RWPE2 (cell line): ENCODE measurements at regions not wholly inside any gene's neighbourhood (a gene's known extent, or its start where the extent isn't known, plus 50 kb on each side); places are given as distances from the start of the nearest gene placed in this dataset.
"Not testable (repeated sequence)": the region's sequence is repeated elsewhere in the genome, so short reads cannot be mapped to it uniquely, and the experiment has no call there.

Source experiments
- ATAC-seq: fragments of 200-7000 bp; cut with Tn5 transposase; 3 replicates; pipeline ENCODE4 v1.9.1; 2021; ENCODE audit warnings: low read depth
- DNase-seq: peaks from one replicate; pipeline ENCODE4 v3.0.0-alpha.2; 2020; ENCODE audit warnings: low spot score
- H3K27ac ChIP-seq: fragments of 450-650 bp; 2 replicates; pipeline ENCODE4 v1.5.1; 2017; ENCODE audit warnings: mild to moderate bottlenecking; ENCODE audit not compliant: poor library complexity, severe bottlenecking
- H3K27me3 ChIP-seq: fragments of 250-450 bp; sonication (Bioruptor Pico); 2 replicates; pipeline ENCODE4 v1.5.1; 2021; ENCODE audit warnings: mild to moderate bottlenecking, moderate library complexity; ENCODE audit not compliant: insufficient read depth, poor library complexity, severe bottlenecking
- H3K36me3 ChIP-seq: fragments of 250-450 bp; sonication (Bioruptor Pico); 2 replicates; pipeline ENCODE4 v1.5.1; 2020; ENCODE audit warnings: low read depth, mild to moderate bottlenecking, moderate library complexity
- H3K4me1 ChIP-seq: fragments of 250-450 bp; sonication (Bioruptor Pico); 2 replicates; pipeline ENCODE4 v1.5.1; 2021; ENCODE audit warnings: mild to moderate bottlenecking, moderate library complexity; ENCODE audit not compliant: insufficient read depth, poor library complexity, severe bottlenecking
- H3K4me3 ChIP-seq: fragments of 250-450 bp; sonication (Bioruptor Pico); 2 replicates; pipeline ENCODE4 v1.5.1; 2021; ENCODE audit warnings: mild to moderate bottlenecking, moderate library complexity; ENCODE audit not compliant: severe bottlenecking
- H3K9me3 ChIP-seq: fragments of 250-450 bp; sonication (Bioruptor Pico); 2 replicates; pipeline ENCODE4 v1.5.1; 2021; ENCODE audit warnings: mild to moderate bottlenecking, moderate library complexity; ENCODE audit not compliant: severe bottlenecking
- TF ChIP-seq, protein P1 (sequence below): fragments of 450-650 bp; IDR thresholded peaks from one replicate; pipeline ENCODE4 v1.5.1; 2017; ENCODE audit warnings: mild to moderate bottlenecking, moderate library complexity; ENCODE audit not compliant: poor library complexity, severe bottlenecking

DNA sequence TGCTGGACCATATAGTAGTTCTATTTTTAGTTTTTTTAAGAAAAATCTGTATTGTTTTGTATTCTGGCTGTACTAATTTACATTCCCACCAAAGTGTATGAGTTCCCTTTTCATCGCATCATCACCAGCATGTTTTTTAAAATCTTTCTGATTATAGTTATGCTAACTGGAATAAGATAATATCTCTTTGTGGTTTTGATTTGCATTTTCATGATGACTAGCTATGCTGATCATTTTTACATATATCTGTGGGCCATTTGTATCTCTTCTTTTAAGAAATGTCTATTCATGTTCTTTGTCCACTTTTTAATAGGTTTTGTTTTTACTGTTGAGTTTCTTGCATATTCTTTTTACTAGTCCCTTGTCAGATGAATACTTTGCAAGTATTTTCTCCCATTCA, 238.0 kb downstream of the FBXO4 start:
- Histone ChIP-seq H3K4me3 (no peak overlapping the region), H3K27me3 (peaks cover 4% of the 10 kb centered on the region), H3K4me1 (no peaks in the 10 kb centered on the region), H3K9me3 (no peaks in the 10 kb centered on the region), H3K27ac (no peak overlapping the region), H3K36me3 (no peaks in the 10 kb centered on the region)
- DNase-seq (no peak), ATAC-seq (no peak)
- TF ChIP-seq, protein P1, sequence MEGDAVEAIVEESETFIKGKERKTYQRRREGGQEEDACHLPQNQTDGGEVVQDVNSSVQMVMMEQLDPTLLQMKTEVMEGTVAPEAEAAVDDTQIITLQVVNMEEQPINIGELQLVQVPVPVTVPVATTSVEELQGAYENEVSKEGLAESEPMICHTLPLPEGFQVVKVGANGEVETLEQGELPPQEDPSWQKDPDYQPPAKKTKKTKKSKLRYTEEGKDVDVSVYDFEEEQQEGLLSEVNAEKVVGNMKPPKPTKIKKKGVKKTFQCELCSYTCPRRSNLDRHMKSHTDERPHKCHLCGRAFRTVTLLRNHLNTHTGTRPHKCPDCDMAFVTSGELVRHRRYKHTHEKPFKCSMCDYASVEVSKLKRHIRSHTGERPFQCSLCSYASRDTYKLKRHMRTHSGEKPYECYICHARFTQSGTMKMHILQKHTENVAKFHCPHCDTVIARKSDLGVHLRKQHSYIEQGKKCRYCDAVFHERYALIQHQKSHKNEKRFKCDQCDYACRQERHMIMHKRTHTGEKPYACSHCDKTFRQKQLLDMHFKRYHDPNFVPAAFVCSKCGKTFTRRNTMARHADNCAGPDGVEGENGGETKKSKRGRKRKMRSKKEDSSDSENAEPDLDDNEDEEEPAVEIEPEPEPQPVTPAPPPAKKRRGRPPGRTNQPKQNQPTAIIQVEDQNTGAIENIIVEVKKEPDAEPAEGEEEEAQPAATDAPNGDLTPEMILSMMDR: no peak

DNA sequence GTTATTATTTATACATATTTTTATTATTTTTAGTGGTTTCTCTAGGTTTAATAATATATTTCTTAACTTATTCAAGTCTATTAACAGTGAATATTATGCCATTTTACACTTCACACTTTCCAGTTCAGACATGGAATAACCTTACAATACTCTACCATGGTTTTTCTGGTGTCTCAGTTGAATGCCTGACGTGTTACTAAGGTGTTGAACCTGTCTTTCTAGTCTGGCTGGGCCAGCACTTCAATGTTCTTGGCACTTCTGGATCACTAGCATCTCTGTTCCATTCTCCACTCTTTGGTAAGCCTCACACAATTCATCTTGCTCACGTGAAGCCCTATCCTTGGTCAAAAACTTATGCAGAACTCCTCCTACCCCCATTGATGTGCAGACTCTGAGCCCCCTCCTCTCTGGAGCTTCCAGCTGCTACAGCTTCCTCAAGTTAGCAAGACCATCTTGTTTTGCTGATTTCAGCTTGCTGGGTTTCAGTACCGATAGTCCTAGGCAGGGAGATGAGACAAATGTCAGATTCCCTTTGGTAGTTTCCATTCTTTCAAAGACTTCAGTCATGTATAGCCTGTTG, 243.1 kb downstream of the FBXO4 start:
- Histone ChIP-seq H3K9me3 (no peaks in the 10 kb centered on the region), H3K36me3 (no peaks in the 10 kb centered on the region), H3K4me3 (no peak overlapping the region), H3K4me1 (no peaks in the 10 kb centered on the region), H3K27ac (no peak overlapping the region), H3K27me3 (peaks cover 4% of the 10 kb centered on the region)
- TF ChIP-seq, protein P1: no peak
- ATAC-seq: no peak
- no peak for DNase-seq

DNA sequence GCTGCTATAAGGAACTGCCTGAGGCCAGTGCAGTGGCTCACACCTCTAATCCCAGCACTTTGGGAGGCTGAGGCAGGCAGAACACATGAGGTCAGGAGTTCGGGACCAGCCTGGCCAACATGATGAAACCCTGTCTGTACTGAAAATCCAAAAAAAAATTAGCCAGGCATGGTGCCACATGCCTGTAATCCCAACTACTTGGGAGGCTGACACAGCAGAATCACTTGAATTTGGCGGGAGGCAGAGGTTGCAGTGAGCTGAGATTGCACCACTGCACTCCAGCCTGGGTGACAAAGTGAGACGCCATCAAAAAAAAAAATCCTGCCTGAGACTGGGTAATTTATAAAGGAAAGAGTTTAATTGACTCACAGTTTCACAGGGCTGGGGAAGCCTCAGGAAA, 247.1 kb upstream of the GHR start:
- H3K4me3 ChIP-seq, ATAC-seq, H3K27me3 ChIP-seq, H3K27ac ChIP-seq, H3K36me3 ChIP-seq, DNase-seq, H3K9me3 ChIP-seq, H3K4me1 ChIP-seq: not testable (repeated sequence)

DNA sequence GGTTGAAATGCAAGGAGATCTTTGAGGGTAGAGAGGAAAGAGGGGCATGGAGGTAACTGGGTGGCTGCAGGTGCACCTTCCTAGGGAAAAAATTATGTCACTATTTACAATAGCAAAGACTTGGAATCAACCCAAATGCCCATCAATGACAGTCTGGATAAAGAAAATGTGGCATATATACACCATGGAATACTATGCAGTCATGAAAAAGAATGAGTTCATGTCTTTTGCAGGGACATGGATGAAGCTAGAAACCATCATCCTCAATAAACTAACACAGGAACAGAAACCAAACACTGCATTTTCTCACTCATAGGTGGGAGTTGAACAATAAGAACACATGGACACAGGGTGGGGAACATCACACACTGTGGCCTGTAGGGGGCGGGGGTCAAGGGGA, 243.4 kb upstream of the GHR start:
- DNase-seq: not testable (repeated sequence)

DNA sequence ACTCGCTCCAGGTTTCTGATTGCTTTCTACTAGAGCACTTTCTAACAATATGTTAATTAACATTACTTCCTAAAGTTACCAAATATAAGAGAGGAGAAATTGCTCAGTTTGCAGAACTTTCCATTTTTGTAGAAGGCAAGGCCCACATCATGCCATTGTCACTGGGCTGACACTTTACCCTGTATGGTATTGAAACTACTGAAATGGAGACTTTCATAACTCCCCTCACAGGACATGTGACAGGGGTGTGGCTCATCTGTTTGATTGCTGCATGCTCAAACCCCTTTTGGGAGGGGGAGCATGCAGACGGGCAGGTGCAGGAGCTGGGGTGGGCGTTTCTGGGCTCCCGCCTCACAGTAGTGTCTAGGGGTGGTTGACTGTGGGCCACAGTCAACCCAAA, 206.3 kb upstream of the GHR start:
- Histone ChIP-seq H3K27me3 (peaks cover 4% of the 10 kb centered on the region), H3K4me3 (no peak overlapping the region), H3K9me3 (peaks cover 2% of the 10 kb centered on the region), H3K27ac (no peak overlapping the region), H3K4me1 (no peaks in the 10 kb centered on the region), H3K36me3 (no peaks in the 10 kb centered on the region)
- DNase-seq: no peak
- TF ChIP-seq, protein P1: no peak
- ATAC-seq: no peak

More for the DNA sequence above, 243.4 kb upstream of the GHR start:
- ATAC-seq, H3K27me3 ChIP-seq, H3K9me3 ChIP-seq, H3K36me3 ChIP-seq, H3K4me3 ChIP-seq, H3K4me1 ChIP-seq, H3K27ac ChIP-seq: not testable (repeated sequence)

DNA sequence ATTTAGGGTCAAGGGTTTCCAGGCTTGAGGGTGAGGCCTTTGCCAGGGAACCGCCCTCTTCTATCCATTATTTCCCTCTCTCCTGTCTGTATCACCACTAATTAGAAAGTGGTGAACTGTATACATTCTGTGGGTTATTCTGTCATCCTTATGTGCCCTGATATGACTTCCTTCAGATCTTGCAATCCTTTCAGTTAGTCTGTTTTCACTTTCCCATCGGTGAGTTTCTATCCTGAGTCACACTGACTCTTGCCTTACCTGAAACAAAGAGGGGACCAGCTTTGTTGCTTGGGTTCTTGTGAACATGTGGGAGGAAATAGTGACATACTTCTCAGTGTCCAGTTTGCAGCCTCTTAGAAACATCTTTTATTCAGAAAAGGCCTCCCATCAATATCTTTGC, 205.4 kb upstream of the GHR start:
- H3K9me3 ChIP-seq: peaks cover 2% of the 10 kb centered on the region
- no peaks in the 10 kb centered on the region for H3K36me3 ChIP-seq
- H3K27me3 ChIP-seq: no peaks in the 10 kb centered on the region
- no peak for DNase-seq
- H3K4me3 ChIP-seq: no peak overlapping the region
- TF ChIP-seq, protein P1: no peak
- H3K27ac ChIP-seq: no peak overlapping the region
- no peaks in the 10 kb centered on the region for H3K4me1 ChIP-seq
- ATAC-seq: no peak
